SK-N-SH treated with all-trans-retinoic acid at 6 μM for 48 hours (cell line): ENCODE measurements at regions not wholly inside any gene's neighbourhood (a gene's known extent, or its start where the extent isn't known, plus 50 kb on each side); places are given as distances from the start of the nearest gene placed in this dataset.

Experiments
- ATAC-seq: fragments of 200-7000 bp; cut with Tn5 transposase; 3 replicates; pipeline ENCODE4 v1.9.1; 2020; ENCODE audit warnings: mild to moderate bottlenecking, moderate library complexity
- ARNTL ChIP-seq: fragments of 450-650 bp; formaldehyde crosslinking; IDR thresholded peaks from 2 replicates; pipeline ENCODE4 v1.5.0; 2020; ENCODE audit warnings: low read depth, mild to moderate bottlenecking, moderate library complexity, borderline replicate concordance
- BACH2 ChIP-seq: fragments of 250-450 bp; sonication (Bioruptor Pico); IDR thresholded peaks from 2 replicates; pipeline ENCODE4 v1.9.0; 2021; ENCODE audit warnings: mild to moderate bottlenecking, borderline replicate concordance
- CSDC2 ChIP-seq: fragments of 250-450 bp; sonication (Bioruptor Pico); IDR thresholded peaks from 2 replicates; pipeline ENCODE4 v1.5.0; 2020; ENCODE audit warnings: mild to moderate bottlenecking, moderate library complexity
- ESRRG ChIP-seq: fragments of 250-450 bp; sonication (Bioruptor Pico); IDR thresholded peaks from 2 replicates; pipeline ENCODE4 v1.6.1; 2021; ENCODE audit warnings: mild to moderate bottlenecking
- GLIS3 ChIP-seq: fragments of 250-450 bp; sonication (Bioruptor Pico); IDR thresholded peaks from 2 replicates; pipeline ENCODE4 v1.5.0; 2020; ENCODE audit warnings: mild to moderate bottlenecking, moderate library complexity
- ISL1 ChIP-seq: fragments of 250-450 bp; sonication (Bioruptor Pico); IDR thresholded peaks from 2 replicates; pipeline ENCODE4 v2.1.2; 2022; ENCODE audit warnings: mild to moderate bottlenecking, moderate library complexity
- OSR1 ChIP-seq: fragments of 250-450 bp; sonication (Bioruptor Pico); IDR thresholded peaks from 2 replicates; pipeline ENCODE4 v1.8.0; 2022; ENCODE audit warnings: moderate library complexity, mild to moderate bottlenecking, inconsistent platforms
- PPARA ChIP-seq: fragments of 250-450 bp; sonication (Bioruptor Pico); IDR thresholded peaks from 2 replicates; pipeline ENCODE4 v1.5.0; 2020; ENCODE audit warnings: mild to moderate bottlenecking, borderline replicate concordance
- RARB ChIP-seq: fragments of 250-450 bp; sonication (Bioruptor Pico); IDR thresholded peaks from 2 replicates; pipeline ENCODE4 v1.8.0; 2021; ENCODE audit warnings: mild to moderate bottlenecking, moderate library complexity
- SNAI2 ChIP-seq: fragments of 250-450 bp; sonication (Bioruptor Pico); IDR thresholded peaks from 2 replicates; pipeline ENCODE4 v1.5.0; 2020; ENCODE audit warnings: mild to moderate bottlenecking, moderate library complexity
- TOX ChIP-seq: fragments of 250-450 bp; sonication (Bioruptor Pico); IDR thresholded peaks from 2 replicates; pipeline ENCODE4 v1.8.0; 2021; ENCODE audit warnings: mild to moderate bottlenecking, moderate library complexity, borderline replicate concordance
- ZC3H10 ChIP-seq: fragments of 250-450 bp; sonication (Bioruptor Pico); IDR thresholded peaks from 2 replicates; pipeline ENCODE4 v1.5.1; 2021; ENCODE audit warnings: mild to moderate bottlenecking, moderate library complexity
- ZFP3 ChIP-seq: fragments of 250-450 bp; sonication (Bioruptor Pico); IDR thresholded peaks from 2 replicates; pipeline ENCODE4 v1.5.0; 2020; ENCODE audit warnings: mild to moderate bottlenecking, moderate library complexity
- ZFP30 ChIP-seq: fragments of 450-650 bp; formaldehyde crosslinking; IDR thresholded peaks from 2 replicates; pipeline ENCODE4 v1.5.0; 2022; ENCODE audit warnings: mild to moderate bottlenecking, moderate library complexity
- ZNF565 ChIP-seq: fragments of 450-650 bp; formaldehyde crosslinking; conservative IDR thresholded peaks from 2 replicates; pipeline ENCODE4 v1.5.0; 2020; ENCODE audit warnings: low read depth, mild to moderate bottlenecking, moderate library complexity
- ZNF70 ChIP-seq: fragments of 450-650 bp; formaldehyde crosslinking; IDR thresholded peaks from 2 replicates; pipeline ENCODE4 v1.5.0; 2020; ENCODE audit warnings: mild to moderate bottlenecking, moderate library complexity
- ZNF8 ChIP-seq: fragments of 450-650 bp; formaldehyde crosslinking; IDR thresholded peaks from 2 replicates; pipeline ENCODE4 v1.5.0; 2020; ENCODE audit warnings: mild to moderate bottlenecking, moderate library complexity
- TF ChIP-seq, protein P1 (sequence below): fragments of 250-450 bp; sonication (Bioruptor Pico); IDR thresholded peaks from 2 replicates; pipeline ENCODE4 v1.5.0; 2020; ENCODE audit warnings: mild to moderate bottlenecking, moderate library complexity
- TF ChIP-seq, protein P2 (sequence below): fragments of 250-450 bp; sonication (Bioruptor Pico); IDR thresholded peaks from 2 replicates; pipeline ENCODE4 v1.8.0; 2021; ENCODE audit warnings: low read depth, mild to moderate bottlenecking, moderate library complexity, borderline replicate concordance
- TF ChIP-seq, protein P3 (sequence below): fragments of 250-450 bp; sonication (Bioruptor Pico); IDR thresholded peaks from 2 replicates; pipeline ENCODE4 v1.5.1; 2020; ENCODE audit warnings: low read depth, mild to moderate bottlenecking, moderate library complexity
- TF ChIP-seq, protein P4 (sequence below): fragments of 250-450 bp; sonication (Bioruptor Pico); IDR thresholded peaks from 2 replicates; pipeline ENCODE4 v1.5.1; 2021; ENCODE audit warnings: mild to moderate bottlenecking, moderate library complexity
- TF ChIP-seq, protein P5 (sequence below): fragments of 250-450 bp; sonication (Bioruptor Pico); IDR thresholded peaks from 2 replicates; pipeline ENCODE4 v1.8.0; 2020; ENCODE audit warnings: mild to moderate bottlenecking, moderate library complexity, borderline replicate concordance

DNA sequence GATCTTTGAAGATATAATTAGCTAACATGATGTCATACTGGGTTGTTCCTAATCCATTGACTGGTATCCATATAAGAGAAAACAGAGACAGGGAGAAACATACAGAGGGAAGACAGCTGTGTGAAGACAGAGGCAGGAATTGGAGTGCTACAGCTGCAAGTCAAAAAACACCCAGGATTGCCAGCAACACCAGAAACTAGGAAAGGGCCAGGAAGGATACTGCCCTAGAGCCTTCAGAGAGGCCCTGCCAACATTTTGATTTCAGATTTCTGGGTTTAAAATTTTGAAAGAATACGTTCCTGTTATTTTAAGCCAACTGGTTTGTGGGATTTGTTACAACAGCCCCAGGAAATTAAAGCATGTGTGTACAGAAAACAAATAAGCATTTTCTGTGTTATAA is 473.7 kb upstream of the FLRT2 start (continued):
- TF ChIP-seq, protein P1, sequence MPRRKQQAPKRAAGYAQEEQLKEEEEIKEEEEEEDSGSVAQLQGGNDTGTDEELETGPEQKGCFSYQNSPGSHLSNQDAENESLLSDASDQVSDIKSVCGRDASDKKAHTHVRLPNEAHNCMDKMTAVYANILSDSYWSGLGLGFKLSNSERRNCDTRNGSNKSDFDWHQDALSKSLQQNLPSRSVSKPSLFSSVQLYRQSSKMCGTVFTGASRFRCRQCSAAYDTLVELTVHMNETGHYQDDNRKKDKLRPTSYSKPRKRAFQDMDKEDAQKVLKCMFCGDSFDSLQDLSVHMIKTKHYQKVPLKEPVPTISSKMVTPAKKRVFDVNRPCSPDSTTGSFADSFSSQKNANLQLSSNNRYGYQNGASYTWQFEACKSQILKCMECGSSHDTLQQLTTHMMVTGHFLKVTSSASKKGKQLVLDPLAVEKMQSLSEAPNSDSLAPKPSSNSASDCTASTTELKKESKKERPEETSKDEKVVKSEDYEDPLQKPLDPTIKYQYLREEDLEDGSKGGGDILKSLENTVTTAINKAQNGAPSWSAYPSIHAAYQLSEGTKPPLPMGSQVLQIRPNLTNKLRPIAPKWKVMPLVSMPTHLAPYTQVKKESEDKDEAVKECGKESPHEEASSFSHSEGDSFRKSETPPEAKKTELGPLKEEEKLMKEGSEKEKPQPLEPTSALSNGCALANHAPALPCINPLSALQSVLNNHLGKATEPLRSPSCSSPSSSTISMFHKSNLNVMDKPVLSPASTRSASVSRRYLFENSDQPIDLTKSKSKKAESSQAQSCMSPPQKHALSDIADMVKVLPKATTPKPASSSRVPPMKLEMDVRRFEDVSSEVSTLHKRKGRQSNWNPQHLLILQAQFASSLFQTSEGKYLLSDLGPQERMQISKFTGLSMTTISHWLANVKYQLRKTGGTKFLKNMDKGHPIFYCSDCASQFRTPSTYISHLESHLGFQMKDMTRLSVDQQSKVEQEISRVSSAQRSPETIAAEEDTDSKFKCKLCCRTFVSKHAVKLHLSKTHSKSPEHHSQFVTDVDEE (CRISPR knock-in tag) = no peak
- TF ChIP-seq BACH2 (CRISPR knock-in tag) (no peak), TOX (CRISPR knock-in tag) (no peak)
- TF ChIP-seq, protein P2, sequence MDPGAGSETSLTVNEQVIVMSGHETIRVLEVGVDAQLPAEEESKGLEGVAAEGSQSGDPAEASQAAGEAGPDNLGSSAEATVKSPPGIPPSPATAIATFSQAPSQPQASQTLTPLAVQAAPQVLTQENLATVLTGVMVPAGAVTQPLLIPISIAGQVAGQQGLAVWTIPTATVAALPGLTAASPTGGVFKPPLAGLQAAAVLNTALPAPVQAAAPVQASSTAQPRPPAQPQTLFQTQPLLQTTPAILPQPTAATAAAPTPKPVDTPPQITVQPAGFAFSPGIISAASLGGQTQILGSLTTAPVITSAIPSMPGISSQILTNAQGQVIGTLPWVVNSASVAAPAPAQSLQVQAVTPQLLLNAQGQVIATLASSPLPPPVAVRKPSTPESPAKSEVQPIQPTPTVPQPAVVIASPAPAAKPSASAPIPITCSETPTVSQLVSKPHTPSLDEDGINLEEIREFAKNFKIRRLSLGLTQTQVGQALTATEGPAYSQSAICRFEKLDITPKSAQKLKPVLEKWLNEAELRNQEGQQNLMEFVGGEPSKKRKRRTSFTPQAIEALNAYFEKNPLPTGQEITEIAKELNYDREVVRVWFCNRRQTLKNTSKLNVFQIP (CRISPR knock-in tag) = no peak

DNA sequence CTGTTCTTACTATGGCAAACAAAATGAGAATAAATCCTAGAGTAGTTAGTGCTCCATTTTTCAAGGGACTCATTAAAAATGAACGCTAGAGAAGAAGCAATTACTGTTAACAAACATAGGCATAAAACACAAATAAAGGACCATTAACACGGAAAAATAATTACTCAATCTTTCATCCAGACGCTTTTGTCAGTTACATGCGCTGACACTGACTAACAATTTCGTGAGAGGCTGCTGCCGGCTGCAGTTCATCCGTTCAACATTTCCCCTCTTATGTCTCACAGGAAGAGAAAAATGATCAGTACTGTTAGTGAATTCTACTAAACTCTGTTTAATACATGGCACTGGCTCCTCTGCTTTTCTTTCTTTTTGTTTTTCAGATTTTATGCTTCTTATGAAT is 472.7 kb upstream of the FLRT2 start:
- no peak for ATAC-seq
- TF ChIP-seq GLIS3 (CRISPR knock-in tag) = no peak
- TF ChIP-seq, all 23 proteins: peak for 0

DNA sequence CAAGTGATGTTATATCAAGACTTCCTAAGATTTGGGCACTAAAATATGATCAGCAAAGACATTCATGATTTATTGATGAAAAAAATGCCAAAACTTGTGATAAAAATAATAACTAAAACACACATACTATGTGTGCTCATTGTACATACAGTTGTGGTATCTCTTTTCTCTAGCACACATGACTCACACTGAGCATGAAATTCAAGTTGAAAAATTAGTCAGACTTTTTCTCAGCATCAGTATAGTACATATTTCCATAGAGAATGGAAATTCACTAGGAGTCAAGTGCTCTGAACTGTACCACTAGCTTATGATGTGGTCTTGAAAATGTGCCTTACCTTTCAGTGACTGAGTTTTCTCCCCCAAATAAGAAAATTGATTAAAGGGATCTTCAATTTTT is 471.8 kb upstream of the FLRT2 start:
- ATAC-seq = no peak
- TF ChIP-seq, protein P2 (CRISPR knock-in tag) = no peak
- no peak for TF ChIP-seq BACH2 (CRISPR knock-in tag)
- no peak for TF ChIP-seq ZFP3 (CRISPR knock-in tag)
- TF ChIP-seq GLIS3 (CRISPR knock-in tag) = no peak
- TF ChIP-seq ISL1 = no peak
- TF ChIP-seq ZNF8 (CRISPR knock-in tag) = no peak
- no peak for TF ChIP-seq SNAI2 (CRISPR knock-in tag)
- TF ChIP-seq ZNF70 (CRISPR knock-in tag) = no peak
- no peak for TF ChIP-seq ARNTL (CRISPR knock-in tag)

DNA sequence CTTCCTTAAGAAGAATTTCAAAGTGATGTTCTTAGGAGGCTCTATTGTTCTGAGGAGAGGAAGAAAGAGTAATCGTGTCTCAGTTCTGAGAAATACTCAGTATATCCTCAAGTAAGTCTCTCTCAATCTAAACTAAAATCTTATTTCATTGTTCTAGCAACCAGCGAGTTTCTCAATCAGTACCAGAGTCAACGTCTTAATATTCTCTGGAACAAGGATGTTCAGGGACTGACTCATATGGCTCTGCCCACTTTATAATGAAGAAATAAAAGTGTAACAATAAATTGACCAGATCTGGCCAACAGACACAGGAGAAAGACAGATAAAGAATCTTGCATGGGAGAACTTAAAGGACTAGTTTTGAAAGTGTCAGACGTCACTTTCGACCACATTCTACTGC is 469.8 kb upstream of the FLRT2 start:
- no peak for ATAC-seq
- TF ChIP-seq, protein P3, sequence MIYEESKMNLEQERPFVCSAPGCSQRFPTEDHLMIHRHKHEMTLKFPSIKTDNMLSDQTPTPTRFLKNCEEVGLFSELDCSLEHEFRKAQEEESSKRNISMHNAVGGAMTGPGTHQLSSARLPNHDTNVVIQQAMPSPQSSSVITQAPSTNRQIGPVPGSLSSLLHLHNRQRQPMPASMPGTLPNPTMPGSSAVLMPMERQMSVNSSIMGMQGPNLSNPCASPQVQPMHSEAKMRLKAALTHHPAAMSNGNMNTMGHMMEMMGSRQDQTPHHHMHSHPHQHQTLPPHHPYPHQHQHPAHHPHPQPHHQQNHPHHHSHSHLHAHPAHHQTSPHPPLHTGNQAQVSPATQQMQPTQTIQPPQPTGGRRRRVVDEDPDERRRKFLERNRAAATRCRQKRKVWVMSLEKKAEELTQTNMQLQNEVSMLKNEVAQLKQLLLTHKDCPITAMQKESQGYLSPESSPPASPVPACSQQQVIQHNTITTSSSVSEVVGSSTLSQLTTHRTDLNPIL (CRISPR knock-in tag) = no peak
- TF ChIP-seq TOX (CRISPR knock-in tag) (no peak), ESRRG (CRISPR knock-in tag) (no peak), ZNF70 (CRISPR knock-in tag) (no peak), ZNF8 (CRISPR knock-in tag) (no peak), CSDC2 (no peak), PPARA (CRISPR knock-in tag) (no peak), GLIS3 (CRISPR knock-in tag) (no peak), BACH2 (CRISPR knock-in tag) (no peak), ZC3H10 (no peak), SNAI2 (CRISPR knock-in tag) (no peak), ZNF565 (CRISPR knock-in tag) (no peak), RARB (CRISPR knock-in tag) (no peak), OSR1 (CRISPR knock-in tag) (no peak), ZFP30 (CRISPR knock-in tag) (no peak)
- TF ChIP-seq, protein P1 (CRISPR knock-in tag) = no peak
- TF ChIP-seq, protein P4, sequence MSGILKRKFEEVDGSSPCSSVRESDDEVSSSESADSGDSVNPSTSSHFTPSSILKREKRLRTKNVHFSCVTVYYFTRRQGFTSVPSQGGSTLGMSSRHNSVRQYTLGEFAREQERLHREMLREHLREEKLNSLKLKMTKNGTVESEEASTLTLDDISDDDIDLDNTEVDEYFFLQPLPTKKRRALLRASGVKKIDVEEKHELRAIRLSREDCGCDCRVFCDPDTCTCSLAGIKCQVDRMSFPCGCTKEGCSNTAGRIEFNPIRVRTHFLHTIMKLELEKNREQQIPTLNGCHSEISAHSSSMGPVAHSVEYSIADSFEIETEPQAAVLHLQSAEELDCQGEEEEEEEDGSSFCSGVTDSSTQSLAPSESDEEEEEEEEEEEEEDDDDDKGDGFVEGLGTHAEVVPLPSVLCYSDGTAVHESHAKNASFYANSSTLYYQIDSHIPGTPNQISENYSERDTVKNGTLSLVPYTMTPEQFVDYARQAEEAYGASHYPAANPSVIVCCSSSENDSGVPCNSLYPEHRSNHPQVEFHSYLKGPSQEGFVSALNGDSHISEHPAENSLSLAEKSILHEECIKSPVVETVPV (CRISPR knock-in tag) = no peak
- TF ChIP-seq, protein P5, sequence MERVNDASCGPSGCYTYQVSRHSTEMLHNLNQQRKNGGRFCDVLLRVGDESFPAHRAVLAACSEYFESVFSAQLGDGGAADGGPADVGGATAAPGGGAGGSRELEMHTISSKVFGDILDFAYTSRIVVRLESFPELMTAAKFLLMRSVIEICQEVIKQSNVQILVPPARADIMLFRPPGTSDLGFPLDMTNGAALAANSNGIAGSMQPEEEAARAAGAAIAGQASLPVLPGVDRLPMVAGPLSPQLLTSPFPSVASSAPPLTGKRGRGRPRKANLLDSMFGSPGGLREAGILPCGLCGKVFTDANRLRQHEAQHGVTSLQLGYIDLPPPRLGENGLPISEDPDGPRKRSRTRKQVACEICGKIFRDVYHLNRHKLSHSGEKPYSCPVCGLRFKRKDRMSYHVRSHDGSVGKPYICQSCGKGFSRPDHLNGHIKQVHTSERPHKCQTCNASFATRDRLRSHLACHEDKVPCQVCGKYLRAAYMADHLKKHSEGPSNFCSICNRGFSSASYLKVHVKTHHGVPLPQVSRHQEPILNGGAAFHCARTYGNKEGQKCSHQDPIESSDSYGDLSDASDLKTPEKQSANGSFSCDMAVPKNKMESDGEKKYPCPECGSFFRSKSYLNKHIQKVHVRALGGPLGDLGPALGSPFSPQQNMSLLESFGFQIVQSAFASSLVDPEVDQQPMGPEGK (CRISPR knock-in tag) = no peak
